ENCODE measurements at regions not wholly inside any gene's neighbourhood (a gene's known extent, or its start where the extent isn't known, plus 50 kb on each side); places are given as distances from the start of the nearest gene placed in this dataset.
"Not testable (repeated sequence)": the region's sequence is repeated elsewhere in the genome, so short reads cannot be mapped to it uniquely, and the experiment has no call there.

DNA sequence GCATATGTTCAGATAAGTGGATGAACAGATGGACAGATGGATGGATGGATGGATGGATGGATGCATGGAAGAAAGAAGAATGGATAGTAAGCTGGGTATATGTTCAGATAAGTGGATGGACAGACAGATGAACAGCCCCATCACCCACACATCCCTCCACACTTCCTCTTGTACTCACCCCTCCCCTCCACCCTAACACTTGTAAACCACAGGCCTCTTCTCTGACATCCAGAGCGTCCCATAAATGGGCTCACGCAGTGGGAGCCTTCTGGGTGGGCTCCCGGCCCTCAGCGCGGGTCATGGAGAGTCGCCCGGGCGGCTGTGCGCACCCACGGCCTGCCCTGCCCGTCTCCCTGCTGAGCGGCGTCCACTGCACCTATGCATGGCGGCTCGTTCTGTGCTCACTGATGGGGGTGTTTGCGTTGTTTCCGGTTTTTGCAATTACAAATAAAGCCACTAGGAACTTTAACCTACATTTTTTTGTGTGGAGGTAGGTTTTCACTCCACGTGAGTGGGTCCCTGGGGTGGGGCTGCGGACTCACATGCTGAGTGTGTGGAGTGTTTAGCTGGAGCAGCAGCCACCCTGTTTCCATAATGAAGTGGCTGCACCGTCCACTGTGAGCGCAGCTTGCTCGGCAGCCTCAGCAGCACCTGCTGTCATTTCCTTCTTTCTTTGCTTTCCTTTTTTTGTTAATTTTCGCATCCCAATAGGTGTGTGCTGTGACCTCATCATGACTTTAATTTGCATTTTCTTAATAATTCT lies 78.8 kb upstream of the SFSWAP start:
- H3K4ac ChIP-seq (replicated peaks; ENCODE audit: insufficient read length, low read depth, low read length); H2BK5ac ChIP-seq (ENCODE audit: low read depth, low read length); H3K14ac ChIP-seq (ENCODE audit: insufficient read length); FAIRE-seq; H3K36me3 ChIP-seq (ENCODE audit: control insufficient read depth in 2 of 4, insufficient read depth in 4 of 4, low read length in 3 of 4); H3K27ac ChIP-seq (ENCODE audit: low read depth, low read length); DNase-seq (ENCODE audit: low read depth in 1 of 2, low spot score in 2 of 2); H2BK20ac ChIP-seq (ENCODE audit: low read length); H3K18ac ChIP-seq (ENCODE audit: extremely low read depth, low read length); H2AK5ac ChIP-seq (ENCODE audit: low read depth, low read length); H4K8ac ChIP-seq (ENCODE audit: extremely low read depth, insufficient read depth, low read length); H2BK15ac ChIP-seq (ENCODE audit: low read length); H4K5ac ChIP-seq (ENCODE audit: insufficient read length, low read depth, low read length); H2BK120ac ChIP-seq (replicated peaks; ENCODE audit: low read depth, low read length); H3K79me2 ChIP-seq (ENCODE audit: control insufficient read depth in 1 of 2, insufficient read depth in 2 of 2, low read length in 2 of 2); H2BK12ac ChIP-seq (ENCODE audit: low read depth, low read length); H3K9ac ChIP-seq (replicated peaks in 1 of 4; ENCODE audit: extremely low read depth in 1 of 4, low read depth in 3 of 4, low read length in 3 of 4); H3K4me1 ChIP-seq (replicated peaks in 1 of 4; ENCODE audit: control insufficient read depth in 3 of 4, insufficient read depth in 4 of 4, low read length in 3 of 4); H3K27me3 ChIP-seq (replicated peaks in 1 of 4; ENCODE audit: control insufficient read depth in 3 of 4, extremely low read depth in 1 of 4, insufficient read depth in 3 of 4, low read length in 3 of 4); H4K20me1 ChIP-seq (replicated peaks in 1 of 2; ENCODE audit: control insufficient read depth in 1 of 2, insufficient read depth in 2 of 2, low read length in 2 of 2); H2AFZ ChIP-seq (ENCODE audit: low read length); H3K9me3 ChIP-seq (ENCODE audit: insufficient read depth in 2 of 2, low read depth in 1 of 2, low read length in 1 of 2); H3K56ac ChIP-seq (replicated peaks; ENCODE audit: insufficient read length, low read depth, low read length); H3K23ac ChIP-seq (ENCODE audit: insufficient read length); H3K4me2 ChIP-seq (ENCODE audit: insufficient read depth in 1 of 2, low read depth in 2 of 2, low read length in 2 of 2); H3K79me1 ChIP-seq (ENCODE audit: low read depth, low read length); H3K4me3 ChIP-seq (ENCODE audit: extremely low read depth in 1 of 4, insufficient read depth in 2 of 4, low read depth in 3 of 4, low read length in 4 of 4); H4K91ac ChIP-seq (replicated peaks; ENCODE audit: insufficient read length, low read length); POLR2A ChIA-PET (ENCODE audit: partially characterized antibody): not testable (repeated sequence)
- peaks cover 12% of the 10 kb centered on the region; the same call in 1 of the 2 replicates for H3K23me2 ChIP-seq (ENCODE audit: low read depth, low read length)
- 84% methylated on average over 21 of the region's 23 CpGs; no CpG with 5 or more reads in 1 of the 2 experiments for WGBS, 2 experiments (ENCODE audit: extremely low coverage in 1 of 2, insufficient coverage in 1 of 2, insufficient read length in 1 of 2, insufficient replicate concordance in 2 of 2, low coverage in 1 of 2, low lambda C conversion rate in 2 of 2, missing lambda C conversion rate in 1 of 2)
- CTCF ChIA-PET (ENCODE audit: partially characterized antibody) = interaction anchor here (0.6 kb wide), 1 partner anchor 94 kb away, joined by 5 read pairs; no protein-coding TSS in a partner anchor

DNA sequence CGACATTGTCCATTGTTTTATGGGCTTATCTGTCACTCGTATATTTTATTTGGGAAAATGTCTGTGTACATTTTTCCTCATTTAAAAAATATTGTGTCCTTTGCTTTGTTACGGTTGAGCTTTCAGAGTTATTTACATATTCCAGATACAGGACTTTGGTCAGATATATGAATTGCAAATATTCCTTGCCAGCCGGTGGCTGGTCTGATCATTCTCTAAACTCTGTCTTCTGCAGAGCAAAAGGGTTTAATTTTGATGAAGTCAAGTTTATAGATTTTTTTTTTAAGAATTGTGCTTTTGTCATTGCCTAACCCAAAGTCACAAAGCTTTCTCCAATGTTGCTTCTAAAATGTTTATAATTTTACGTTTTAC lies 78.3 kb upstream of the SFSWAP start:
- FAIRE-seq = peak; percentile 84
- H4K91ac ChIP-seq (replicated peaks; ENCODE audit: insufficient read length, low read length); H2BK20ac ChIP-seq (ENCODE audit: low read length); H3K23ac ChIP-seq (ENCODE audit: insufficient read length); H2AK5ac ChIP-seq (ENCODE audit: low read depth, low read length); H3K4ac ChIP-seq (replicated peaks; ENCODE audit: insufficient read length, low read depth, low read length); H4K8ac ChIP-seq (ENCODE audit: extremely low read depth, insufficient read depth, low read length); POLR2A ChIA-PET (ENCODE audit: partially characterized antibody); H3K14ac ChIP-seq (ENCODE audit: insufficient read length); H3K9me3 ChIP-seq (ENCODE audit: insufficient read depth in 2 of 2, low read depth in 1 of 2, low read length in 1 of 2); H3K36me3 ChIP-seq (ENCODE audit: control insufficient read depth in 2 of 4, insufficient read depth in 4 of 4, low read length in 3 of 4); H2BK12ac ChIP-seq (ENCODE audit: low read depth, low read length); H3K79me2 ChIP-seq (ENCODE audit: control insufficient read depth in 1 of 2, insufficient read depth in 2 of 2, low read length in 2 of 2); H2BK120ac ChIP-seq (replicated peaks; ENCODE audit: low read depth, low read length); H3K56ac ChIP-seq (replicated peaks; ENCODE audit: insufficient read length, low read depth, low read length); H4K5ac ChIP-seq (ENCODE audit: insufficient read length, low read depth, low read length); DNase-seq (ENCODE audit: low read depth in 1 of 2, low spot score in 2 of 2); H2BK5ac ChIP-seq (ENCODE audit: low read depth, low read length); H3K18ac ChIP-seq (ENCODE audit: extremely low read depth, low read length); H3K27me3 ChIP-seq (replicated peaks in 1 of 4; ENCODE audit: control insufficient read depth in 3 of 4, extremely low read depth in 1 of 4, insufficient read depth in 3 of 4, low read length in 3 of 4); H4K20me1 ChIP-seq (replicated peaks in 1 of 2; ENCODE audit: control insufficient read depth in 1 of 2, insufficient read depth in 2 of 2, low read length in 2 of 2); H3K4me1 ChIP-seq (replicated peaks in 1 of 4; ENCODE audit: control insufficient read depth in 3 of 4, insufficient read depth in 4 of 4, low read length in 3 of 4); H3K9ac ChIP-seq (replicated peaks in 1 of 4; ENCODE audit: extremely low read depth in 1 of 4, low read depth in 3 of 4, low read length in 3 of 4); H2BK15ac ChIP-seq (ENCODE audit: low read length); H3K27ac ChIP-seq (ENCODE audit: low read depth, low read length); H3K4me2 ChIP-seq (ENCODE audit: insufficient read depth in 1 of 2, low read depth in 2 of 2, low read length in 2 of 2); H2AFZ ChIP-seq (ENCODE audit: low read length); H3K79me1 ChIP-seq (ENCODE audit: low read depth, low read length); CTCF ChIA-PET (ENCODE audit: partially characterized antibody); H3K4me3 ChIP-seq (ENCODE audit: extremely low read depth in 1 of 4, insufficient read depth in 2 of 4, low read depth in 3 of 4, low read length in 4 of 4): not testable (repeated sequence)
- 76% methylated on average over 5 of the region's 5 CpGs; no CpG with 5 or more reads in 1 of the 2 experiments for WGBS, 2 experiments (ENCODE audit: extremely low coverage in 1 of 2, insufficient coverage in 1 of 2, insufficient read length in 1 of 2, insufficient replicate concordance in 2 of 2, low coverage in 1 of 2, low lambda C conversion rate in 2 of 2, missing lambda C conversion rate in 1 of 2)
- H3K23me2 ChIP-seq (ENCODE audit: low read depth, low read length) = peaks cover 10% of the 10 kb centered on the region; the same call in 1 of the 2 replicates

Measured in H1 (cell line).